ENCODE measurements at regions not wholly inside any gene's neighbourhood (a gene's known extent, or its start where the extent isn't known, plus 50 kb on each side); places are given as distances from the start of the nearest gene placed in this dataset.

DNA sequence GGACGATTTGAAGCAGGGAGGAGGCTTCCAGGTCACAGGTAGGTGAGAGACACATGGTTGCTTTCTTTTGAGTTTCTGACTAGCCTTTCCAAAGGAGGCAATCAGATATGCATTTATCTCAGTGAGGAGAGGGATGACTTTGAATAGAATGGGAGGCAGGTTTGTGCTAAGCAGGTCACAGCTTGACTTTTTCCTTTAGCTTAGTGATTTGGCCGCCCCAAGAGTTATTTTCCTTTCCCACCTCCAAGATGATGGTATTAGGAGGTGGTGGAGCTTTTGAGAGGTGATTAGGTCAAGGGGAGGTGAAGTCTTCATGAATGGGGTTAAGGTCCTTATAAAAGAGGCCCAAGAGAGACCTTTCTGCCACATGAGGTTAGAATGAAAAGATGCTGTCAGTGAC is 443.7 kb downstream of the TYW1 start:
- DNase-seq (ENCODE audit: low read depth) = no peak
- no peak for TF ChIP-seq CTCF (IDR thresholded peaks at IDR 0.05; ENCODE audit: control insufficient read depth, insufficient read depth, low read depth, low read length, missing control alignments)
- no peak overlapping the region for H3K4me3 ChIP-seq (ENCODE audit: control insufficient read depth, low read depth, low read length)

DNA sequence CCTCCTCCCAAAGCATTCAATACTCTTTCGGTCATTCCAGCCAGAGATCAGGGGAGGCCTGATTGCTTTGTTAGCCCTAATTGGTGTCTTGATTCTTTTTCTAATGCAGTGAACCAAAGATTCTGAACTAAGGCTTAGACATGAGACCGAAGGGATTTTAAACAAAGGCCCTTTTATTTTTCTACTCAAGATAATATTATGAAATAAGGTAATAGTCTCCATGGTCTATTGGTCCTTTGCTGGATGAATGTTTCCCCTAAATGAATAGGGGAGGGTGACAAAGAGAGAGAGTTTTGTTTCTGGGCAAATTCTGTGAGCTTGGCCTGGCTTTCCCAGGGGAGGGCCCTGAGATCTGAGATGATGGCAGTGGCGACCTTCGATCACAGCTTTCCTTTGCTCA is 449.1 kb downstream of the TYW1 start:
- DNase-seq (ENCODE audit: low read depth) = no peak
- TF ChIP-seq CTCF (IDR thresholded peaks at IDR 0.05; ENCODE audit: control insufficient read depth, insufficient read depth, low read depth, low read length, missing control alignments) = no peak
- no peak overlapping the region for H3K4me3 ChIP-seq (ENCODE audit: control insufficient read depth, low read depth, low read length)

DNA sequence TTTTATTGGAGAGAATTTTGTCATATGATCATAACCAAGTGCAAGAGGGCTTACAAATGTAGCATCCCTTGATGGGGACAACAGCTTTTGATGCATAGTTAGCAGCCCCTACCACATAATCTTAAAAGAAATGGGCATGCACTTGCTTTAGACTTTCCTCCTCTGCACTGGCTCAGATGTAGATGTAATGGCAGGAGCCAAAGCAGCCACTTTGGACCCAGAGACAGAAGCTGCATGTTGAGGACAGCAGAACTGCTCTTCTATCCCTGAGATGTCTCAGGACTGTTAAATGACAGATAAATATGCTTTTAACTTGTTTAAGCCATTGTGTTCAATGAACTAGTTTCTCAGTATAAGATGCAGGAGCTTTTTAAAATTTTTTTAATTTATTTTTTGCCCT is 450.7 kb downstream of the TYW1 start:
- TF ChIP-seq CTCF (IDR thresholded peaks at IDR 0.05; ENCODE audit: control insufficient read depth, insufficient read depth, low read depth, low read length, missing control alignments) = no peak
- DNase-seq (ENCODE audit: low read depth) = no peak
- no peak overlapping the region for H3K4me3 ChIP-seq (ENCODE audit: control insufficient read depth, low read depth, low read length)

DNA sequence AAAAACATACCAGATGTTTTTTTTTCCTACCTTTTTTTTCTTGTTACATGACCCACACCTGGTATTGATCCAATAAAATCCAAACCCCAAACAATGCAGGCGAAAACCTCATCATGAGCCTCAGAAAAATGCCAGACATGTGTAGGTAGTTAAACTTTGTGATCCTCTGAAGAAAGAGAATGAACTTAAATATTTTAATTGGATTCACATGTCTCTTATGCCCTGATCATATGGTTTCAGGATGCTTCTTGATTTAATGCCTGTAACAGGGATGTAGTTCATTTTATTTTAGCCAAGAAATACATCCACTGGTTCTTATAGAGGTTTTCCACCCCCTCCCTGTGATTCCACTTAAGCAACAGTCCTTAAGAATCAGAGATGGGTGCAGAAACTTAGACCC is 451.6 kb downstream of the TYW1 start:
- no peak overlapping the region for H3K4me3 ChIP-seq (ENCODE audit: control insufficient read depth, low read depth, low read length)
- no peak for DNase-seq (ENCODE audit: low read depth)
- no peak for TF ChIP-seq CTCF (IDR thresholded peaks at IDR 0.05; ENCODE audit: control insufficient read depth, insufficient read depth, low read depth, low read length, missing control alignments)

DNA sequence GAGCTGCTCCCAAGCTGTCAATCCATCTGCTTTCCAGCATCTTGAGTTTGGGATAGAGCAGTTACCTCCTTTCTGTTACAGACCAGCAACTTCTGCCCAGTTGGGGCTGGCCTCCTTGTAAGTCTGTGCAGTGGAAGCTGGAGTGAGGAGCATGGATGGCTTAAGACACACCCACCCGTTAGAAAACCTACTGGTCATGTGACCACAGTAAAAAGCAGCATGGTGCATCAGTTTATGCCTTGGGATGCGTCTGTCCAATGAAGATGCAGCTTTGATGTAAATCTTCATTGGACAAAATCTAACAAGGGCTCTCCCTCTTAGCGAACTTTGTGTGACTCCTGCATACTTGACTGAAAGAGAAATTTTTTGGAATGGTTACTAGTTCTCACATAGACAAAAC is 453.5 kb downstream of the TYW1 start:
- DNase-seq (ENCODE audit: low read depth) = no peak
- TF ChIP-seq CTCF (IDR thresholded peaks at IDR 0.05; ENCODE audit: control insufficient read depth, insufficient read depth, low read depth, low read length, missing control alignments) = no peak
- no peak overlapping the region for H3K4me3 ChIP-seq (ENCODE audit: control insufficient read depth, low read depth, low read length)

DNA sequence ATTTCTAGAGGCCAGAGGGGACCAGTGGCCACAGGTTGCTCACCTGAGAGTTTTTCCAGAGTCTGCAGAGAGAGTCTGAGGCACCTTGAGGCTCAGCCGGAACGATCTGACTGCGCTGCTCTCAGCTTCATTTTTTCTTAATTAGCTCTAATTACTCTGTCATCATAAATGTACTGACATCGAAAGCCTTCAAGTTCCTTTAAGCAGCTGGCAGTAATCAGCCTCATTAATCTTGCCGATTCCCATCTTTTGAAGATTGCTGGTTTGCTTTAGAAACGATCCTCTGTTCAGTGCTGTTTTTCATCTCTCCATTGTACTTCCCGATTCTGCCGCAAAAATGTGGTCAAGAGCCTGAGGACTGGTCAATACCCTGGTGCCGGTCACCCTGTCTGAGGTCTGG is 454.7 kb downstream of the TYW1 start:
- no peak overlapping the region for H3K4me3 ChIP-seq (ENCODE audit: control insufficient read depth, low read depth, low read length)
- DNase-seq (ENCODE audit: low read depth) = no peak
- TF ChIP-seq CTCF (IDR thresholded peaks at IDR 0.05; ENCODE audit: control insufficient read depth, insufficient read depth, low read depth, low read length, missing control alignments) = no peak

DNA sequence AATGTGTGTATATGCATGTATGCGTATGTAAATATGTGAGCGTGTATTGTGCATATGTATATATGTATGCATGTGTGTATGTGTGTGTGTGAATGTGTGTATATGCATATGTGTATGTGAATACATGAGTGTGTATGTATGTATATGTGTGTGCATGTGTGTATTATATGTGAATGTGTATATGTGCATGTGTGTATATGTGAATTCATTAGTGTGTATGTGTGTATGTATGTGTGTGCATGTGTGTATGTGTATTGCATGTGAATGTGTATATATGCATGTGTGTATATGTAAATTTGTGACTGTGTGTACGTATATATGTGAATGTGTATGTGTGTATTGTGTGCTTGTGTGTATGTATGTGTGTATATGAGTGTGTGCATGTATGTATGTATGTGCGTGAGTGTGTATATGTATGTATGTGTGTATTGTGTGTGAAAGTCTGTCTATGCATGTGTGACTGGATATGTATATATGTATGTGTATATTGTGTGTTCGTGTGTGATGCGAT is 455.9 kb downstream of the TYW1 start:
- DNase-seq (ENCODE audit: low read depth) = no peak
- no peak overlapping the region for H3K4me3 ChIP-seq (ENCODE audit: control insufficient read depth, low read depth, low read length)
- no peak for TF ChIP-seq CTCF (IDR thresholded peaks at IDR 0.05; ENCODE audit: control insufficient read depth, insufficient read depth, low read depth, low read length, missing control alignments)
